ENCODE measurements at regions not wholly inside any gene's neighbourhood (a gene's known extent, or its start where the extent isn't known, plus 50 kb on each side); places are given as distances from the start of the nearest gene placed in this dataset.

DNA sequence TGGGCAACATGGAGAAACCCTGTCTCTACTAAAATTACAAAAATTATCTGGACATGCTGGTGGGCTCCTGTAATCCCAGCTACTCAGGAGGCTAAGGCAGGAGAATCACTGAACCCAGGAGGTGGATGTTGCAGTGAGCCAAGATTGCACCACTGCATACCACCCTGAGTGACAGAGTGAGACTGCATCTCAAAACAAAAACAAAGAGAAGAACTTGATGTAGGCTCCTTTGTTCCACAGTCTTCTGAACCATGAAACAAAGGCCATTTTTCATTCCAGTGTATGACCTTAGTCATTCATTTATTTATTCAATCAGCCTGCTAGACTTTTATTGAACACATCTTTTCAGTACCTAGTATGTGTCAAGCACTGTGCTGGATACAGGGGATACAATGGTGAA, 369.6 kb downstream of the FAT3 start:
- TF ChIP-seq, protein P1, sequence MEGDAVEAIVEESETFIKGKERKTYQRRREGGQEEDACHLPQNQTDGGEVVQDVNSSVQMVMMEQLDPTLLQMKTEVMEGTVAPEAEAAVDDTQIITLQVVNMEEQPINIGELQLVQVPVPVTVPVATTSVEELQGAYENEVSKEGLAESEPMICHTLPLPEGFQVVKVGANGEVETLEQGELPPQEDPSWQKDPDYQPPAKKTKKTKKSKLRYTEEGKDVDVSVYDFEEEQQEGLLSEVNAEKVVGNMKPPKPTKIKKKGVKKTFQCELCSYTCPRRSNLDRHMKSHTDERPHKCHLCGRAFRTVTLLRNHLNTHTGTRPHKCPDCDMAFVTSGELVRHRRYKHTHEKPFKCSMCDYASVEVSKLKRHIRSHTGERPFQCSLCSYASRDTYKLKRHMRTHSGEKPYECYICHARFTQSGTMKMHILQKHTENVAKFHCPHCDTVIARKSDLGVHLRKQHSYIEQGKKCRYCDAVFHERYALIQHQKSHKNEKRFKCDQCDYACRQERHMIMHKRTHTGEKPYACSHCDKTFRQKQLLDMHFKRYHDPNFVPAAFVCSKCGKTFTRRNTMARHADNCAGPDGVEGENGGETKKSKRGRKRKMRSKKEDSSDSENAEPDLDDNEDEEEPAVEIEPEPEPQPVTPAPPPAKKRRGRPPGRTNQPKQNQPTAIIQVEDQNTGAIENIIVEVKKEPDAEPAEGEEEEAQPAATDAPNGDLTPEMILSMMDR (IDR thresholded peaks at IDR 0.05) = no peak
- no peak for TF ChIP-seq POLR2A (IDR thresholded peaks at IDR 0.05)
